Heart left ventricle (tissue), 13 donors: ENCODE measurements at regions not wholly inside any gene's neighbourhood (a gene's known extent, or its start where the extent isn't known, plus 50 kb on each side); places are given as distances from the start of the nearest gene placed in this dataset.

ENCODE experiments used
- POLR2A ChIP-seq, 2 donors: fragments of 450-650 bp; IDR thresholded peaks; one replicate each; pipeline ENCODE4 v1.6.1; 2017; ENCODE audit warnings: antibody characterized with exemption in 2 of 2, mild to moderate bottlenecking in 2 of 2, moderate library complexity in 2 of 2
- TF ChIP-seq, protein P1 (sequence below), 12 donors: fragments of 200-600 bp; sonication (generic) in 4 of 12; IDR thresholded peaks; one replicate each; pipeline versions ENCODE4 v1.5.0 to v1.8.0; 2018 to 2022; ENCODE audit warnings: antibody characterized with exemption in 12 of 12, mild to moderate bottlenecking in 5 of 12
- donor health status: ischemic (EF 13 %, LVEDD 7.1; RV severe dilation, severe dysfunction).
- donor health status: DM: no; HTN: yes; CAD: no.
- donor health status: DM: no; HTN: no; CAD: no.
- donor health status: ischemic (EF 25% LVEDD 6.9; RV normal size, moderate dysfunction).
- donor health status: ischemic (EF 25% LVEDD 5.7; RV mildly dilated, moderate dysfunction).
- donor health status: ischemic (EF 35%, LVEDD 5.7; RV mildly dilated, moderate dysfunction).
- donor health status: nonischemic (EF 11% LVEDD 7.7; RV severe dilation, severe dysfunction).
- donor health status: DM: yes; HTN: yes; CAD: no.
- donor health status: PGD.
- donor health status: ischemic (EF 29% LVEDD 5.4; RV normal size, mild dysfunction).
- donor health status: nonischemic (EF 23%, LVEDD 6.1; RV moderate dilation, normal function).

DNA sequence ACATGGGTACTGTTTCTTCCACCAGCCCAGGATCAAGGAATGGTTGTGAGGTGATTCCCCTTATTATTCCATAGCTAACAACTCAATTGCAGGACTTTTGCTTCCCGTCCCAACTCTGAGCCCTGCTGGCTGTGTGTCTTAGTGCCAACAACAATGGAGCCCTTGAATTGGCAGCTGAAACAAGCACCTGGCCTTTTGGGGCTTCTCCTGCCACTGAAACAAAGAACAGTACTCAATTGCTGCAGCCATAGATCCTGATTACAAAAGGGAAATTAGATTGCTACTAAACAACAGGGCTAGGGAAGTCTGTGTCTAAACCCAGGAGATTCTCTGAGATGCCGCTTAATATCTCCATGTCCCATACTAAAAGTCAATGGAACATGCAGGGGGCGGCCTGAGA is 61.3 kb upstream of the CARMIL1 start:
- TF ChIP-seq, protein P1, sequence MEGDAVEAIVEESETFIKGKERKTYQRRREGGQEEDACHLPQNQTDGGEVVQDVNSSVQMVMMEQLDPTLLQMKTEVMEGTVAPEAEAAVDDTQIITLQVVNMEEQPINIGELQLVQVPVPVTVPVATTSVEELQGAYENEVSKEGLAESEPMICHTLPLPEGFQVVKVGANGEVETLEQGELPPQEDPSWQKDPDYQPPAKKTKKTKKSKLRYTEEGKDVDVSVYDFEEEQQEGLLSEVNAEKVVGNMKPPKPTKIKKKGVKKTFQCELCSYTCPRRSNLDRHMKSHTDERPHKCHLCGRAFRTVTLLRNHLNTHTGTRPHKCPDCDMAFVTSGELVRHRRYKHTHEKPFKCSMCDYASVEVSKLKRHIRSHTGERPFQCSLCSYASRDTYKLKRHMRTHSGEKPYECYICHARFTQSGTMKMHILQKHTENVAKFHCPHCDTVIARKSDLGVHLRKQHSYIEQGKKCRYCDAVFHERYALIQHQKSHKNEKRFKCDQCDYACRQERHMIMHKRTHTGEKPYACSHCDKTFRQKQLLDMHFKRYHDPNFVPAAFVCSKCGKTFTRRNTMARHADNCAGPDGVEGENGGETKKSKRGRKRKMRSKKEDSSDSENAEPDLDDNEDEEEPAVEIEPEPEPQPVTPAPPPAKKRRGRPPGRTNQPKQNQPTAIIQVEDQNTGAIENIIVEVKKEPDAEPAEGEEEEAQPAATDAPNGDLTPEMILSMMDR (IDR thresholded peaks at IDR 0.05) = no peak
- TF ChIP-seq POLR2A (IDR thresholded peaks at IDR 0.05) = no peak
